ENCODE measurements at regions not wholly inside any gene's neighbourhood (a gene's known extent, or its start where the extent isn't known, plus 50 kb on each side); places are given as distances from the start of the nearest gene placed in this dataset.

- 75 to 88% (median 85%) methylated on average over 4 of the region's 4 CpGs for WGBS, 4 donors
- no peak overlapping the region for H3K27ac ChIP-seq
- TF ChIP-seq, protein P1, sequence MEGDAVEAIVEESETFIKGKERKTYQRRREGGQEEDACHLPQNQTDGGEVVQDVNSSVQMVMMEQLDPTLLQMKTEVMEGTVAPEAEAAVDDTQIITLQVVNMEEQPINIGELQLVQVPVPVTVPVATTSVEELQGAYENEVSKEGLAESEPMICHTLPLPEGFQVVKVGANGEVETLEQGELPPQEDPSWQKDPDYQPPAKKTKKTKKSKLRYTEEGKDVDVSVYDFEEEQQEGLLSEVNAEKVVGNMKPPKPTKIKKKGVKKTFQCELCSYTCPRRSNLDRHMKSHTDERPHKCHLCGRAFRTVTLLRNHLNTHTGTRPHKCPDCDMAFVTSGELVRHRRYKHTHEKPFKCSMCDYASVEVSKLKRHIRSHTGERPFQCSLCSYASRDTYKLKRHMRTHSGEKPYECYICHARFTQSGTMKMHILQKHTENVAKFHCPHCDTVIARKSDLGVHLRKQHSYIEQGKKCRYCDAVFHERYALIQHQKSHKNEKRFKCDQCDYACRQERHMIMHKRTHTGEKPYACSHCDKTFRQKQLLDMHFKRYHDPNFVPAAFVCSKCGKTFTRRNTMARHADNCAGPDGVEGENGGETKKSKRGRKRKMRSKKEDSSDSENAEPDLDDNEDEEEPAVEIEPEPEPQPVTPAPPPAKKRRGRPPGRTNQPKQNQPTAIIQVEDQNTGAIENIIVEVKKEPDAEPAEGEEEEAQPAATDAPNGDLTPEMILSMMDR (IDR thresholded peaks at IDR 0.05), result no peak
- TF ChIP-seq POLR2A (IDR thresholded peaks at IDR 0.05), result no peak
- intact Hi-C loops (cut with DNase I), result no loop called here
- H3K4me3 ChIP-seq, result no peak overlapping the region
- H3K36me3 ChIP-seq (replicated peaks in 1 of 2), result no peaks in the 10 kb centered on the region
- H3K27me3 ChIP-seq, result no peaks in the 10 kb centered on the region
- no peaks in the 10 kb centered on the region for H3K9me3 ChIP-seq (replicated peaks in 1 of 3)
- no peaks in the 10 kb centered on the region for H3K4me1 ChIP-seq (replicated peaks in 1 of 2)
- DNase-seq, result no peak
Measured at GRCh38 chr15:79602180-79602579, 170.0 kb downstream of the MINAR1 start.

GRCh38 chr15:79602731-79603130, 170.6 kb downstream of the MINAR1 start:
- Histone ChIP-seq H3K36me3 (replicated peaks in 1 of 2) (no peaks in the 10 kb centered on the region), H3K9me3 (replicated peaks in 1 of 3) (no peaks in the 10 kb centered on the region), H3K4me3 (no peak overlapping the region), H3K4me1 (replicated peaks in 1 of 2) (no peaks in the 10 kb centered on the region), H3K27me3 (no peaks in the 10 kb centered on the region), H3K27ac (no peak overlapping the region)
- TF ChIP-seq, protein P1 (IDR thresholded peaks at IDR 0.05), result no peak
- no peak for TF ChIP-seq POLR2A (IDR thresholded peaks at IDR 0.05)
- intact Hi-C loops (cut with DNase I), result no loop called here
- no peak for DNase-seq

GRCh38 chr15:79606831-79607355, 174.8 kb downstream of the MINAR1 start:
- no peak overlapping the region for H3K4me3 ChIP-seq
- H3K36me3 ChIP-seq (replicated peaks in 1 of 2), result no peaks in the 10 kb centered on the region
- no peak for TF ChIP-seq POLR2A (IDR thresholded peaks at IDR 0.05)
- TF ChIP-seq, protein P1 (IDR thresholded peaks at IDR 0.05), result no peak
- H3K27me3 ChIP-seq, result peaks cover under 1% of the 10 kb centered on the region
- H3K4me1 ChIP-seq (replicated peaks in 1 of 2), result no peaks in the 10 kb centered on the region
- no peaks in the 10 kb centered on the region for H3K9me3 ChIP-seq (replicated peaks in 1 of 3)
- WGBS, 4 donors, result 90 to 94% (median 92%) methylated on average over 5 of the region's 5 CpGs
- intact Hi-C loops (cut with DNase I), result no loop called here
- DNase-seq, result no peak
- no peak overlapping the region for H3K27ac ChIP-seq

DNA sequence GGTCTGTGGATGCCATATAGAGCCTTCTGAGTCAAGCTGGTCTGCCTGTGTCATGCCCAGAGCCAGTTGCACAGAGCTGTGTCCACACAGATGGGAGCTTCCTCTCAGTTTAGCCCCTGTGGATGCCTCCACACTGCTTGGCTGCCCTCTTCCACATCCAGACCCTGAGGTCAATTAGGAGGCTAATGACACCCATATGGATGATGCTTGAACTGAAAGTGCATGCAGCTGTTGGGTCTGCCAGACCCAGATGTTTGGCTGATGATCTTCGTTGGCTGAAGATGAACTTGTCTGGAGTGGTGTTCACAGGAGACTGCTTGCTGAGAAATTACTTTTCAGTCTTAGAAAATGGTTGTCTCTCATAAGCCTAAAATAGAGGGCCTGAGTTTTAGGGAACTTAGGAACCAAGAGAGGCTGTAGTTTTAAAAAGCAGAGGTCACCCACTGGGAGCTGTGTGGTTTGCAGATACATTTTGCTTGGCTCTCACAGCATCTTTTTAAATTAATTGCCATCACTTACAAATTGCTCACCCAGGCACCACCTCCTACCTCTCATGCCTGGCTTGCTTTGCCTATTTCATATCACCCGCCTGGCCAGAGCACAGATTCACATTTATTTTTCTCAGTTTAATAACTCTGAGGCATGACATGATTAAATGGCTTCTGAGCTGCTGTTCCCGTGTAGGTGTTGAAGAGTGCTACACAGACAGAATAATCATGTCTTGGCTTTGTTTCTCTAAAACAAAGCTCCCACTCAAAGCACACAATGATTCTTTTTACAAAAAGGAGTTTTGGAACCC, 176.1 kb downstream of the MINAR1 start:
- no peak for TF ChIP-seq POLR2A (IDR thresholded peaks at IDR 0.05)
- TF ChIP-seq, protein P1 (IDR thresholded peaks at IDR 0.05), result no peak
- Histone ChIP-seq H3K9me3 (replicated peaks in 1 of 3) (no peaks in the 10 kb centered on the region), H3K4me3 (no peak overlapping the region), H3K27me3 (peaks cover 3% of the 10 kb centered on the region), H3K4me1 (replicated peaks in 1 of 2) (no peaks in the 10 kb centered on the region), H3K27ac (no peak overlapping the region), H3K36me3 (replicated peaks in 1 of 2) (no peaks in the 10 kb centered on the region)
- 50 to 70% (median 67%) methylated on average over 3 of the region's 3 CpGs for WGBS, 4 donors
- no peak for DNase-seq
- intact Hi-C loops (cut with DNase I), result no loop called here
